Liver (tissue), 8 donors: ENCODE measurements at regions not wholly inside any gene's neighbourhood (a gene's known extent, or its start where the extent isn't known, plus 50 kb on each side); places are given as distances from the start of the nearest gene placed in this dataset.

Experiments
- DNase-seq: peaks from one replicate; pipeline ENCODE4 v3.0.0-alpha.2; 2017; ENCODE audit warnings: low spot score
- H3K27ac ChIP-seq, 2 donors: one replicate each; pipeline ENCODE4 v1.7.0; 2013; ENCODE audit warnings: inconsistent platforms in 2 of 2, low read length in 2 of 2, control low read depth in 1 of 2, low read depth in 1 of 2, mild to moderate bottlenecking in 1 of 2
- H3K27me3 ChIP-seq, 4 donors: one replicate each; pipeline versions ENCODE4 v1.6.1 to v1.7.0; 2013; ENCODE audit warnings: low read length in 3 of 4, inconsistent platforms in 1 of 4, mild to moderate bottlenecking in 1 of 4, moderate library complexity in 1 of 4; ENCODE audit not compliant: control insufficient read depth in 4 of 4, insufficient read depth in 4 of 4
- H3K36me3 ChIP-seq, 4 donors: one replicate each; pipeline versions ENCODE4 v1.6.1 to v1.7.0; 2013; ENCODE audit warnings: low read length in 3 of 4, mild to moderate bottlenecking in 3 of 4, low read depth in 1 of 4, moderate library complexity in 1 of 4; ENCODE audit not compliant: control insufficient read depth in 4 of 4, insufficient read depth in 3 of 4
- H3K4me1 ChIP-seq, 4 donors: one replicate each; pipeline versions ENCODE4 v1.6.1 to v1.7.0; 2013; ENCODE audit warnings: low read length in 3 of 4, mild to moderate bottlenecking in 3 of 4, moderate library complexity in 1 of 4; ENCODE audit not compliant: control insufficient read depth in 4 of 4, insufficient read depth in 4 of 4
- H3K4me3 ChIP-seq, 3 donors: one replicate each; pipeline versions ENCODE4 v1.6.1 to v1.7.0; 2013; ENCODE audit warnings: low read length in 3 of 3, control low read depth in 1 of 3, low read depth in 1 of 3, mild to moderate bottlenecking in 1 of 3
- H3K9ac ChIP-seq, 2 donors: one replicate each; pipeline ENCODE4 v1.7.0; 2013; ENCODE audit warnings: low read length in 2 of 2, mild to moderate bottlenecking in 2 of 2, moderate library complexity in 2 of 2, control low read depth in 1 of 2, low read depth in 1 of 2
- H3K9me3 ChIP-seq, 4 donors: one replicate each; pipeline versions ENCODE4 v1.6.1 to v1.7.0; 2013; ENCODE audit warnings: low read length in 3 of 4; ENCODE audit not compliant: control insufficient read depth in 4 of 4
- ATF3 ChIP-seq: IDR thresholded peaks from 2 replicates; pipeline ENCODE4 v1.6.1; 2016; ENCODE audit warnings: antibody characterized with exemption
- CTCF ChIP-seq: fragments of 150-350 bp; IDR thresholded peaks from 2 replicates; pipeline ENCODE4 v1.5.1; 2017; ENCODE audit warnings: improper control_type of control experiment, low read depth, low read length; ENCODE audit not compliant: missing input control
- FOXA1 ChIP-seq: IDR thresholded peaks from 2 replicates; pipeline ENCODE4 v1.6.1; 2016; ENCODE audit warnings: antibody characterized with exemption
- FOXA2 ChIP-seq: IDR thresholded peaks from 2 replicates; pipeline ENCODE4 v1.6.1; 2016; ENCODE audit warnings: antibody characterized with exemption
- GABPA ChIP-seq, 2 donors: IDR thresholded peaks in 1 of 2; conservative IDR thresholded peaks in 1 of 2; 2 replicates each; pipeline ENCODE4 v1.6.1; 2016; ENCODE audit warnings: antibody characterized with exemption in 2 of 2, mild to moderate bottlenecking in 1 of 2, moderate library complexity in 1 of 2
- HNF4A ChIP-seq, 2 donors: conservative IDR thresholded peaks; 2 replicates each; pipeline ENCODE4 v1.6.1; 2016; ENCODE audit warnings: antibody characterized with exemption in 2 of 2, mild to moderate bottlenecking in 2 of 2
- JUND ChIP-seq, 2 donors: IDR thresholded peaks; 2 replicates each; pipeline ENCODE4 v1.6.1; 2016; ENCODE audit warnings: antibody characterized with exemption in 2 of 2
- MAX ChIP-seq: IDR thresholded peaks from 2 replicates; pipeline ENCODE4 v1.6.1; 2016; ENCODE audit warnings: antibody characterized with exemption
- NR2F2 ChIP-seq: IDR thresholded peaks from 2 replicates; pipeline ENCODE4 v1.6.1; 2016; ENCODE audit warnings: antibody characterized with exemption
- RAD21 ChIP-seq, 2 donors: IDR thresholded peaks; 2 replicates each; pipeline ENCODE4 v1.6.1; 2016; ENCODE audit warnings: antibody characterized with exemption in 2 of 2, mild to moderate bottlenecking in 2 of 2
- RXRA ChIP-seq, 2 donors: IDR thresholded peaks; 2 replicates each; pipeline ENCODE4 v1.6.1; 2017 to 2018; ENCODE audit warnings: antibody characterized with exemption in 2 of 2, mild to moderate bottlenecking in 1 of 2
- SP1 ChIP-seq: IDR thresholded peaks from 2 replicates; pipeline ENCODE4 v1.6.1; 2018; ENCODE audit warnings: antibody characterized with exemption, mild to moderate bottlenecking
- TAF1 ChIP-seq: conservative IDR thresholded peaks from 2 replicates; pipeline ENCODE4 v1.6.1; 2016; ENCODE audit warnings: antibody characterized with exemption, mild to moderate bottlenecking
- YY1 ChIP-seq: IDR thresholded peaks from 2 replicates; pipeline ENCODE4 v1.6.1; 2016; ENCODE audit warnings: antibody characterized with exemption, mild to moderate bottlenecking
- WGBS: extraction: QIAGEN DNeasy Blood & Tissue Kit; methylation state at CpG from one replicate; pipeline ENCODE4 v1.1.7; 2013; 5-methylcytosine and 5-hydroxymethylcytosine counted together
- TF ChIP-seq, protein P1 (sequence below): IDR thresholded peaks from 2 replicates; pipeline ENCODE4 v1.6.1; 2016; ENCODE audit warnings: antibody characterized with exemption
- TF ChIP-seq, protein P2 (sequence below): IDR thresholded peaks from 2 replicates; pipeline ENCODE4 v1.6.1; 2016; ENCODE audit warnings: antibody characterized with exemption, mild to moderate bottlenecking
- donor health status: healthy.
- donor health status: healthy.
- donor health status: healthy.
- donor health status: healthy.
- donor health status: healthy.

DNA sequence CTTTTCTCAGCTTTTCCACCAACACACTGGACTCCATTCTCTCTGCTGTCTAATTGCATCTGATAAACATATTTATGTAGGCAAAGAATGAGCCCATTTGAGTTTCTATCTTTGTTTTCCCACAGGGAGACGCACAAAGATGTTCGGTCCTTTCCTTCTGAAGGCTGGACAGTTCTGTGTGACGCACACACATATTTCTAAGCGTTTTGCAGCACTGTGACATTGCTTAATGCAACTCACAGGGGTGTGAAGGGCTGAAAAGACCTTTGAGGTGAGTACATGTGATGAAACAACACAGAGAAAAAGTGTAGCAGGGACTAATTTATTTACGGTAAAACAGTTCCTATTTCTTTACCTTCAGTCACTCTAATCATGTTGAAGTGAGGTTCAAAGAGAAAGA, 323.1 kb upstream of the RUNX1 start:
- no peak for DNase-seq
- no peaks in the 10 kb centered on the region for H3K36me3 ChIP-seq
- H3K4me3 ChIP-seq = no peak overlapping the region
- no peak overlapping the region for H3K27ac ChIP-seq
- 83% methylated on average over 5 of the region's 5 CpGs for WGBS
- H3K9ac ChIP-seq = no peak overlapping the region
- TF ChIP-seq JUND (IDR thresholded peaks at IDR 0.05) (no peak), FOXA1 (no peak), CTCF (no peak), FOXA2 (no peak), YY1 (no peak), GABPA (IDR thresholded peaks at IDR 0.05 in 1 of 2, conservative IDR thresholded peaks at IDR 0.05 in 1 of 2) (no peak), NR2F2 (no peak), TAF1 (no peak), ATF3 (no peak), RXRA (IDR thresholded peaks at IDR 0.05) (no peak), MAX (no peak), SP1 (no peak)
- TF ChIP-seq, protein P1, sequence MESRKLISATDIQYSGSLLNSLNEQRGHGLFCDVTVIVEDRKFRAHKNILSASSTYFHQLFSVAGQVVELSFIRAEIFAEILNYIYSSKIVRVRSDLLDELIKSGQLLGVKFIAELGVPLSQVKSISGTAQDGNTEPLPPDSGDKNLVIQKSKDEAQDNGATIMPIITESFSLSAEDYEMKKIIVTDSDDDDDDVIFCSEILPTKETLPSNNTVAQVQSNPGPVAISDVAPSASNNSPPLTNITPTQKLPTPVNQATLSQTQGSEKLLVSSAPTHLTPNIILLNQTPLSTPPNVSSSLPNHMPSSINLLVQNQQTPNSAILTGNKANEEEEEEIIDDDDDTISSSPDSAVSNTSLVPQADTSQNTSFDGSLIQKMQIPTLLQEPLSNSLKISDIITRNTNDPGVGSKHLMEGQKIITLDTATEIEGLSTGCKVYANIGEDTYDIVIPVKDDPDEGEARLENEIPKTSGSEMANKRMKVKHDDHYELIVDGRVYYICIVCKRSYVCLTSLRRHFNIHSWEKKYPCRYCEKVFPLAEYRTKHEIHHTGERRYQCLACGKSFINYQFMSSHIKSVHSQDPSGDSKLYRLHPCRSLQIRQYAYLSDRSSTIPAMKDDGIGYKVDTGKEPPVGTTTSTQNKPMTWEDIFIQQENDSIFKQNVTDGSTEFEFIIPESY = no peak
- TF ChIP-seq, protein P2, sequence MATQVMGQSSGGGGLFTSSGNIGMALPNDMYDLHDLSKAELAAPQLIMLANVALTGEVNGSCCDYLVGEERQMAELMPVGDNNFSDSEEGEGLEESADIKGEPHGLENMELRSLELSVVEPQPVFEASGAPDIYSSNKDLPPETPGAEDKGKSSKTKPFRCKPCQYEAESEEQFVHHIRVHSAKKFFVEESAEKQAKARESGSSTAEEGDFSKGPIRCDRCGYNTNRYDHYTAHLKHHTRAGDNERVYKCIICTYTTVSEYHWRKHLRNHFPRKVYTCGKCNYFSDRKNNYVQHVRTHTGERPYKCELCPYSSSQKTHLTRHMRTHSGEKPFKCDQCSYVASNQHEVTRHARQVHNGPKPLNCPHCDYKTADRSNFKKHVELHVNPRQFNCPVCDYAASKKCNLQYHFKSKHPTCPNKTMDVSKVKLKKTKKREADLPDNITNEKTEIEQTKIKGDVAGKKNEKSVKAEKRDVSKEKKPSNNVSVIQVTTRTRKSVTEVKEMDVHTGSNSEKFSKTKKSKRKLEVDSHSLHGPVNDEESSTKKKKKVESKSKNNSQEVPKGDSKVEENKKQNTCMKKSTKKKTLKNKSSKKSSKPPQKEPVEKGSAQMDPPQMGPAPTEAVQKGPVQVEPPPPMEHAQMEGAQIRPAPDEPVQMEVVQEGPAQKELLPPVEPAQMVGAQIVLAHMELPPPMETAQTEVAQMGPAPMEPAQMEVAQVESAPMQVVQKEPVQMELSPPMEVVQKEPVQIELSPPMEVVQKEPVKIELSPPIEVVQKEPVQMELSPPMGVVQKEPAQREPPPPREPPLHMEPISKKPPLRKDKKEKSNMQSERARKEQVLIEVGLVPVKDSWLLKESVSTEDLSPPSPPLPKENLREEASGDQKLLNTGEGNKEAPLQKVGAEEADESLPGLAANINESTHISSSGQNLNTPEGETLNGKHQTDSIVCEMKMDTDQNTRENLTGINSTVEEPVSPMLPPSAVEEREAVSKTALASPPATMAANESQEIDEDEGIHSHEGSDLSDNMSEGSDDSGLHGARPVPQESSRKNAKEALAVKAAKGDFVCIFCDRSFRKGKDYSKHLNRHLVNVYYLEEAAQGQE = no peak
- H3K9me3 ChIP-seq = no peaks in the 10 kb centered on the region
- no peaks in the 10 kb centered on the region for H3K4me1 ChIP-seq
- peaks cover 0 to 3% (median 0%) of the 10 kb centered on the region in 4 donors for H3K27me3 ChIP-seq

DNA sequence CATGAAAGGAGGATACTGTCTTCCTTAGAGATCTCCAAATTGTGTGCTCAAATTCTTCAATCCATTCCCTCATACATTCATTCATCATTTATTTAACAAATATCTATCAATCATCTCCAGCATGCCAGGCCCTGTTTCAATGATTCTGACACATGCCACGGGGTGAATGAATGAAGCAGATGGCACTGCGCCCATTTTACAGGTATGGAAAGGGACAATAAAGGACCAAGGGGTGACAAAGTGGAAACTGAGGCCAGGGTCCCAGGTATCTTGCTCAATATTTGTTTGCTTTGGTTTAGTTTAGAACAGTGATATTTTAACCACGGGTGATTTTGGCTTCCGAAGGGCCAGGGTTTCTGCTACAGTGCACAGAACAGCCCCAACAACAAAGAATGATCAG, 321.6 kb upstream of the RUNX1 start:
- no peak for DNase-seq
- Histone ChIP-seq H3K4me3 (no peak overlapping the region), H3K4me1 (no peaks in the 10 kb centered on the region), H3K9me3 (no peaks in the 10 kb centered on the region), H3K27me3 (peaks cover 0 to 3% (median 0%) of the 10 kb centered on the region in 4 donors), H3K9ac (no peak overlapping the region), H3K27ac (no peak overlapping the region), H3K36me3 (no peaks in the 10 kb centered on the region)
- WGBS = 79% methylated on average over 4 of the region's 4 CpGs
- TF ChIP-seq HNF4A (conservative IDR thresholded peaks at IDR 0.05) (no peak), FOXA1 (no peak), YY1 (no peak), JUND (IDR thresholded peaks at IDR 0.05) (no peak), SP1 (no peak), RAD21 (IDR thresholded peaks at IDR 0.05) (no peak), NR2F2 (no peak), GABPA (IDR thresholded peaks at IDR 0.05 in 1 of 2, conservative IDR thresholded peaks at IDR 0.05 in 1 of 2) (no peak), RXRA (IDR thresholded peaks at IDR 0.05) (no peak), TAF1 (no peak), CTCF (no peak), ATF3 (no peak), MAX (no peak)
- TF ChIP-seq, protein P2 = no peak
